ENCODE measurements at regions not wholly inside any gene's neighbourhood (a gene's known extent, or its start where the extent isn't known, plus 50 kb on each side); places are given as distances from the start of the nearest gene placed in this dataset.

- Histone ChIP-seq H3K36me3 (no peaks in the 10 kb centered on the region), H3K4me3 (no peak overlapping the region), H3K4me1 (peaks cover 0 to 26% (median 1%) of the 10 kb centered on the region in 4 donors), H3K27ac (peak overlapping the region in 1 of 2 donors; percentile 49), H3K9me3 (no peaks in the 10 kb centered on the region), H3K27me3 (no peaks in the 10 kb centered on the region)
- no peak for DNase-seq
- intact Hi-C loops (cut with DNase I; ENCODE audit: low total_unique reads): no loop called here
- TF ChIP-seq CTCF (IDR thresholded peaks at IDR 0.05): no peak
Observed at GRCh38 chr3:16101295-16102186, 72.9 kb upstream of the GALNT15 start.

- peak overlapping the region in 1 of 2 donors; percentile 49 for H3K27ac ChIP-seq
- peaks cover 0 to 26% (median 1%) of the 10 kb centered on the region in 4 donors for H3K4me1 ChIP-seq
- no peak overlapping the region for H3K4me3 ChIP-seq
- TF ChIP-seq CTCF (IDR thresholded peaks at IDR 0.05): no peak
- DNase-seq: no peak
- intact Hi-C loops (cut with DNase I; ENCODE audit: low total_unique reads): no loop called here
- H3K27me3 ChIP-seq: no peaks in the 10 kb centered on the region
- H3K9me3 ChIP-seq: no peaks in the 10 kb centered on the region
- no peaks in the 10 kb centered on the region for H3K36me3 ChIP-seq
Observed at GRCh38 chr3:16102187-16102561, 72.3 kb upstream of the GALNT15 start.

GRCh38 chr3:16102905-16103364 lies 71.5 kb upstream of the GALNT15 start:
- no peak for TF ChIP-seq CTCF (IDR thresholded peaks at IDR 0.05)
- Histone ChIP-seq H3K4me1 (peaks cover 0 to 26% (median 1%) of the 10 kb centered on the region in 4 donors), H3K27me3 (no peaks in the 10 kb centered on the region), H3K27ac (peak overlapping the region; percentile 7 to 36), H3K9me3 (no peaks in the 10 kb centered on the region), H3K4me3 (no peak overlapping the region), H3K36me3 (no peaks in the 10 kb centered on the region)
- DNase-seq: no peak
- intact Hi-C loops (cut with DNase I; ENCODE audit: low total_unique reads): no loop called here

- Histone ChIP-seq H3K27me3 (no peaks in the 10 kb centered on the region), H3K4me3 (no peak overlapping the region), H3K27ac (peak overlapping the region in 1 of 2 donors; percentile 36), H3K9me3 (no peaks in the 10 kb centered on the region), H3K4me1 (peaks cover 0 to 26% (median 1%) of the 10 kb centered on the region in 4 donors), H3K36me3 (no peaks in the 10 kb centered on the region)
- intact Hi-C loops (cut with DNase I; ENCODE audit: low total_unique reads): no loop called here
- no peak for TF ChIP-seq CTCF (IDR thresholded peaks at IDR 0.05)
- peak; percentile 68 to 72 for DNase-seq
Observed at GRCh38 chr3:16103472-16103871, 71.0 kb upstream of the GALNT15 start.

DNA sequence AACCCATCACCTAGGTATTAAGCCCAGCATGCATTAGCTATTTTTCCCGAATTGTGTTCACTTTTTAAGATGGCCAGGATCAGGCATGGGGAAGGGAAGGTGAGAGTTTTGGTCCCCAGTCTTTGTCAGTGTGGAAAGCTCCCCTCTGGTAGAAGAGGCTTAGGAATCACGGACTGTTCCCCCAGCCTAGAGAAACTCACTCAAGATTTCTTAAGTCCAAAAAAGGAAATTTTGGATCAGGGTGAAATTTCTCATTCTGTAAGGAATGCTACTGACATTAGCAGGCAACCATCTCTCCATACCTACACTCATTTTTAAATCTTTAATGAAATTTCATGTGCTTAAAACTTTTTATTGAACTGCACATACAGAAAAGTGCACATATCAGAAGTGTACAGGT lies 70.3 kb upstream of the GALNT15 start:
- Histone ChIP-seq H3K9me3 (no peaks in the 10 kb centered on the region), H3K4me1 (peaks cover 0 to 26% (median 1%) of the 10 kb centered on the region in 4 donors), H3K27me3 (no peaks in the 10 kb centered on the region), H3K36me3 (no peaks in the 10 kb centered on the region), H3K27ac (peak overlapping the region in 1 of 2 donors; percentile 36), H3K4me3 (no peak overlapping the region)
- no peak for DNase-seq
- no peak for TF ChIP-seq CTCF (IDR thresholded peaks at IDR 0.05)
- intact Hi-C loops (cut with DNase I; ENCODE audit: low total_unique reads): no loop called here
